ENCODE measurements at regions not wholly inside any gene's neighbourhood (a gene's known extent, or its start where the extent isn't known, plus 50 kb on each side); places are given as distances from the start of the nearest gene placed in this dataset.
A peak's percentile ranks its signal among the peaks of the same experiment; 100 is the strongest.
"Not testable (repeated sequence)": the region's sequence is repeated elsewhere in the genome, so short reads cannot be mapped to it uniquely, and the experiment has no call there.

- Histone ChIP-seq H3K9me3 (no peaks in the 10 kb centered on the region), H3K4me1 (no peaks in the 10 kb centered on the region), H3K27me3 (no peaks in the 10 kb centered on the region), H3K4me3 (no peak overlapping the region), H3K27ac (no peak overlapping the region), H3K36me3 (replicated peaks in 1 of 2; ENCODE audit: insufficient read depth in 1 of 2, low read depth in 2 of 2) (no peaks in the 10 kb centered on the region)
- no peak for ATAC-seq
- intact Hi-C loops (cut with DNase I): no loop called here
- 85 to 90% methylated on average over 26 to 28 of the region's 28 CpGs for WGBS, 2 donors
- peak in 1 of 4 donors; percentile 7 for DNase-seq
- TF ChIP-seq CTCF (IDR thresholded peaks at IDR 0.05): no peak
- TF ChIP-seq POLR2A (IDR thresholded peaks at IDR 0.05): no peak
These were observed 50.2 kb downstream of the SMIM38 start for GRCh38 chr11:69205743-69206612.

GRCh38 chr11:69206613-69206965, 50.9 kb downstream of the SMIM38 start:
- 80 to 91% methylated on average over 7 of the region's 7 CpGs for WGBS, 2 donors
- H3K27me3 ChIP-seq; H3K4me1 ChIP-seq; ATAC-seq; H3K36me3 ChIP-seq (replicated peaks in 1 of 2; ENCODE audit: insufficient read depth in 1 of 2, low read depth in 2 of 2); intact Hi-C loops (cut with DNase I); H3K4me3 ChIP-seq; H3K27ac ChIP-seq; H3K9me3 ChIP-seq: not testable (repeated sequence)
- DNase-seq: peak in 1 of 4 donors; percentile 1

GRCh38 chr11:69207165-69207889, 51.6 kb downstream of the SMIM38 start:
- no peaks in the 10 kb centered on the region for H3K27me3 ChIP-seq
- no peak overlapping the region for H3K27ac ChIP-seq
- H3K36me3 ChIP-seq (replicated peaks in 1 of 2; ENCODE audit: insufficient read depth in 1 of 2, low read depth in 2 of 2): no peaks in the 10 kb centered on the region
- TF ChIP-seq POLR2A (IDR thresholded peaks at IDR 0.05) (no peak), CTCF (IDR thresholded peaks at IDR 0.05) (no peak)
- ATAC-seq (no peak), DNase-seq (peak in 1 of 4 donors; percentile 12)
- 74 to 84% methylated on average over 7 to 14 of the region's 14 CpGs for WGBS, 2 donors
- no peak overlapping the region for H3K4me3 ChIP-seq
- H3K9me3 ChIP-seq: no peaks in the 10 kb centered on the region
- H3K4me1 ChIP-seq: no peaks in the 10 kb centered on the region
- intact Hi-C loops (cut with DNase I): no loop called here

- Histone ChIP-seq H3K9me3 (no peaks in the 10 kb centered on the region), H3K27ac (no peak overlapping the region), H3K4me1 (no peaks in the 10 kb centered on the region), H3K36me3 (replicated peaks in 1 of 2; ENCODE audit: insufficient read depth in 1 of 2, low read depth in 2 of 2) (no peaks in the 10 kb centered on the region), H3K27me3 (no peaks in the 10 kb centered on the region), H3K4me3 (no peak overlapping the region)
- ATAC-seq (no peak), DNase-seq (peak in 1 of 4 donors; percentile 8)
- intact Hi-C loops (cut with DNase I): no loop called here
- TF ChIP-seq CTCF (IDR thresholded peaks at IDR 0.05): no peak
- no peak for TF ChIP-seq POLR2A (IDR thresholded peaks at IDR 0.05)
- WGBS, 2 donors: 84 to 87% methylated on average over 5 to 13 of the region's 13 CpGs
These were observed 52.7 kb downstream of the SMIM38 start for GRCh38 chr11:69208190-69209037.

GRCh38 chr11:69209038-69209350, 53.3 kb downstream of the SMIM38 start:
- ATAC-seq (no peak), DNase-seq (peak in 1 of 4 donors; percentile 8)
- Histone ChIP-seq H3K27ac (no peak overlapping the region), H3K9me3 (no peaks in the 10 kb centered on the region), H3K27me3 (no peaks in the 10 kb centered on the region), H3K4me1 (no peaks in the 10 kb centered on the region), H3K4me3 (no peak overlapping the region), H3K36me3 (replicated peaks in 1 of 2; ENCODE audit: insufficient read depth in 1 of 2, low read depth in 2 of 2) (no peaks in the 10 kb centered on the region)
- intact Hi-C loops (cut with DNase I): no loop called here
- TF ChIP-seq POLR2A (IDR thresholded peaks at IDR 0.05): no peak
- no peak for TF ChIP-seq CTCF (IDR thresholded peaks at IDR 0.05)
- WGBS, 2 donors: 91 to 94% methylated on average over 8 of the region's 8 CpGs

All from body of pancreas (tissue), 4 donors.